ENCODE measurements at regions not wholly inside any gene's neighbourhood (a gene's known extent, or its start where the extent isn't known, plus 50 kb on each side); places are given as distances from the start of the nearest gene placed in this dataset.

GRCh38 chrX:39203427-39203826, 402.2 kb downstream of the MID1IP1 start:
- no peak for TF ChIP-seq POLR2A (IDR thresholded peaks at IDR 0.05)
- no peak for TF ChIP-seq CTCF (IDR thresholded peaks at IDR 0.05)

All from body of pancreas (tissue), 4 donors.